Peyer's patch (tissue), 4 donors: ENCODE measurements at regions not wholly inside any gene's neighbourhood (a gene's known extent, or its start where the extent isn't known, plus 50 kb on each side); places are given as distances from the start of the nearest gene placed in this dataset.

Experiments
- CTCF ChIP-seq, 6 experiments: fragments of 450-650 bp in 4 of 6; fragments of 200-600 bp in 2 of 6; sonication (generic) in 1 of 6; IDR thresholded peaks; one replicate each; pipeline ENCODE4 v1.5.1; 2017 to 2019; ENCODE audit warnings: antibody characterized with exemption in 6 of 6, mild to moderate bottlenecking in 3 of 6, moderate library complexity in 1 of 6
- POLR2A ChIP-seq, 2 donors: fragments of 450-650 bp; IDR thresholded peaks; one replicate each; pipeline ENCODE4 v1.5.1; 2017; ENCODE audit warnings: antibody characterized with exemption in 2 of 2, mild to moderate bottlenecking in 2 of 2, moderate library complexity in 2 of 2

- TF ChIP-seq CTCF (IDR thresholded peaks at IDR 0.05) (no peak), POLR2A (IDR thresholded peaks at IDR 0.05) (no peak)
Observed at GRCh38 chr2:186101616-186102015, 363.0 kb downstream of the FSIP2 start.
